HEK293T (cell line): ENCODE measurements at regions not wholly inside any gene's neighbourhood (a gene's known extent, or its start where the extent isn't known, plus 50 kb on each side); places are given as distances from the start of the nearest gene placed in this dataset.
"Not testable (repeated sequence)": the region's sequence is repeated elsewhere in the genome, so short reads cannot be mapped to it uniquely, and the experiment has no call there.

ENCODE experiments used
- ARNT ChIP-seq: fragments of 450-650 bp; IDR thresholded peaks from 2 replicates; pipeline ENCODE4 v1.6.1; 2017; ENCODE audit warnings: mild to moderate bottlenecking
- BHLHE40 ChIP-seq: fragments of 450-650 bp; IDR thresholded peaks from 2 replicates; pipeline ENCODE4 v1.6.1; 2016; ENCODE audit warnings: mild to moderate bottlenecking, moderate library complexity, borderline replicate concordance
- ELF4 ChIP-seq: fragments of 450-650 bp; IDR thresholded peaks from 2 replicates; pipeline ENCODE4 v1.6.1; 2017; ENCODE audit warnings: antibody characterized with exemption
- FOXA1 ChIP-seq: fragments of 450-650 bp; IDR thresholded peaks from 2 replicates; pipeline ENCODE4 v1.6.1; 2016; ENCODE audit warnings: mild to moderate bottlenecking
- FOXK2 ChIP-seq: fragments of 450-650 bp; IDR thresholded peaks from 2 replicates; pipeline ENCODE4 v1.6.1; 2016; ENCODE audit warnings: mild to moderate bottlenecking
- FOXM1 ChIP-seq: fragments of 450-650 bp; IDR thresholded peaks from 2 replicates; pipeline ENCODE4 v1.6.1; 2017; ENCODE audit warnings: mild to moderate bottlenecking, borderline replicate concordance
- LEF1 ChIP-seq: fragments of 450-650 bp; IDR thresholded peaks from 2 replicates; pipeline ENCODE4 v1.6.1; 2017; ENCODE audit warnings: mild to moderate bottlenecking, borderline replicate concordance
- NFRKB ChIP-seq: fragments of 450-650 bp; IDR thresholded peaks from 2 replicates; pipeline ENCODE4 v1.6.1; 2016; ENCODE audit warnings: mild to moderate bottlenecking, moderate library complexity
- SP1 ChIP-seq: fragments of 450-650 bp; IDR thresholded peaks from 2 replicates; pipeline ENCODE4 v1.6.1; 2017
- TF ChIP-seq, protein P1 (sequence below): fragments of 450-650 bp; IDR thresholded peaks from 2 replicates; pipeline ENCODE4 v1.6.1; 2016

DNA sequence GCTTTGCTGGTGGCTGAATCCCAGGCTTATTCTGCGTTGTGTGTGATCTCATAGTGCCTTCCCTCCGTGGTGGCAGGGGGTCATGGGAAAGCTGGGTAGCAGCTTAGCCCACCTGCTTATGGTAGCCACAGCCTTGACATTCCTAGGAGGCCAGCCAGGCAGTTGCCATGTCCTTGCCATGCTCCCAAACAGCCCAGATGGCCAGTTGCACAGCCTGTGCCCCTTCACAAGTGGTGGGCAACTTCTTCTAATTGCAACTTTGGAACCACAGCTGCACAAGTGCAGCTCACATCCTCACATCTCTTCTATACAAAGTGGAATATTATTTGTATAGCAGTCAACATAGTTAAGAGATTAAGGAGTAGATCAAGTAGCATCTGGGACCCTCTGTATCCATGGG is 136.6 kb upstream of the PELI1 start:
- TF ChIP-seq BHLHE40, FOXA1, SP1, FOXM1, FOXK2, ARNT, NFRKB, ELF4, LEF1: not testable (repeated sequence)
- TF ChIP-seq, protein P1, sequence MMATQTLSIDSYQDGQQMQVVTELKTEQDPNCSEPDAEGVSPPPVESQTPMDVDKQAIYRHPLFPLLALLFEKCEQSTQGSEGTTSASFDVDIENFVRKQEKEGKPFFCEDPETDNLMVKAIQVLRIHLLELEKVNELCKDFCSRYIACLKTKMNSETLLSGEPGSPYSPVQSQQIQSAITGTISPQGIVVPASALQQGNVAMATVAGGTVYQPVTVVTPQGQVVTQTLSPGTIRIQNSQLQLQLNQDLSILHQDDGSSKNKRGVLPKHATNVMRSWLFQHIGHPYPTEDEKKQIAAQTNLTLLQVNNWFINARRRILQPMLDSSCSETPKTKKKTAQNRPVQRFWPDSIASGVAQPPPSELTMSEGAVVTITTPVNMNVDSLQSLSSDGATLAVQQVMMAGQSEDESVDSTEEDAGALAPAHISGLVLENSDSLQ, result not testable (repeated sequence)
